ENCODE measurements at regions not wholly inside any gene's neighbourhood (a gene's known extent, or its start where the extent isn't known, plus 50 kb on each side); places are given as distances from the start of the nearest gene placed in this dataset.

DNA sequence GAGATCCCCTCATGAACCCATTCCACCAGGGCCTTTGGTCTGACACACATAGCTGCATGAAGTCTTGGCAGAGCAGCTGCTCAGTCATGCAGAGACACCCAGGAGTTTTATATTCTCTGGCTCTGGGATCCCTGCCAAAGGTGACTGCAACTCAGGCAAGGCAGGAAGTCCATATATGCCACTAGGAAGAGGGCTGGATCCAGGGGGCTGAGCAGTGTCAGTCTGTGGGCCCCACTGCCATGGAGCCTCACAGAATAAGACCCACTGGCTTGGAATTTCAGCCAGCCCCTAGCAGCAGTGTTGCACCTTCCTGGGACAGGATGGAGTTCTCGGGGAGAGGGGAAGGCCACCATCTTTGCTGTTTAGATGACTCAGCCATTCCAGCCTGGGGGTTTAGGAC, 199.7 kb downstream of the TBX15 start:
- ChIA-PET CTCF (no interaction called here), POLR2A (ENCODE audit: unreplicated experiment) (no interaction called here)
- no peaks in the 10 kb centered on the region; the same call in 1 of the 2 replicates for H3K9me3 ChIP-seq (ENCODE audit: control insufficient read depth, insufficient read depth, low read length)
- no peaks in the 10 kb centered on the region for H3K36me3 ChIP-seq (ENCODE audit: control insufficient read depth, insufficient read depth, low read length)
- no peak overlapping the region for H2BK20ac ChIP-seq (ENCODE audit: low read depth, low read length)
- no peaks in the 10 kb centered on the region for H3K4me1 ChIP-seq (ENCODE audit: control insufficient read depth, insufficient read depth, low read length)
- H2AFZ ChIP-seq (replicated peaks; ENCODE audit: low read length, poor library complexity): no peak overlapping the region
- no peak for DNase-seq
- no peak overlapping the region for H3K18ac ChIP-seq (ENCODE audit: low read depth, low read length)
- H3K23ac ChIP-seq (ENCODE audit: low read depth, low read length): no peak overlapping the region
- dilution Hi-C loops (cut with HindIII; ENCODE audit: low sequenced_read_pairs, unreplicated experiment) (no loop called here), intact Hi-C loops (cut with micrococcal nuclease) (no loop called here), in situ Hi-C loops (cut with MboI; ENCODE audit: low sequenced_read_pairs) (no loop called here)
- H3K56ac ChIP-seq (ENCODE audit: extremely low read depth, insufficient read depth, low read length): no peak overlapping the region
- H2BK5ac ChIP-seq (ENCODE audit: low read depth, low read length, poor library complexity, severe bottlenecking): no peak overlapping the region
- no peak for TF ChIP-seq POLR2A (IDR thresholded peaks at IDR 0.05; ENCODE audit: low read depth, low read length)
- no peak for TF ChIP-seq CTCF (conservative IDR thresholded peaks at IDR 0.05; ENCODE audit: low read depth, low read length)
- TF ChIP-seq USF2 (IDR thresholded peaks at IDR 0.05; ENCODE audit: low read depth, low read length): no peak
- TF ChIP-seq CHD1 (IDR thresholded peaks at IDR 0.05; ENCODE audit: low read depth, low read length): no peak
- TF ChIP-seq CEBPB (IDR thresholded peaks at IDR 0.05; ENCODE audit: low read depth, low read length): no peak
- H3K27me3 ChIP-seq (ENCODE audit: control insufficient read depth, insufficient read depth, low read length): no peaks in the 10 kb centered on the region
- H2BK15ac ChIP-seq (ENCODE audit: low read depth, low read length): no peak overlapping the region
- H2AK5ac ChIP-seq (ENCODE audit: low read depth, low read length): no peak overlapping the region
- no CpG with 5 or more reads among the region's 1 CpG for WGBS, 2 experiments (ENCODE audit: extremely low coverage in 2 of 2, insufficient read length in 1 of 2)
- ATAC-seq (ENCODE audit: low read depth): no peak
- no peak overlapping the region for H3K4me3 ChIP-seq (ENCODE audit: insufficient read depth, low read depth, low read length)
- no peak overlapping the region for H3K14ac ChIP-seq (replicated peaks; ENCODE audit: low read depth, low read length)
- H3K4me2 ChIP-seq (ENCODE audit: low read depth, low read length): no peak overlapping the region
- H3K4ac ChIP-seq (ENCODE audit: low read depth, low read length): no peak overlapping the region
- H3K27ac ChIP-seq (ENCODE audit: insufficient read depth, low read length): no peak overlapping the region
- no peak overlapping the region for H2AK9ac ChIP-seq (replicated peaks; ENCODE audit: low read depth, low read length, poor library complexity)
- H4K20me1 ChIP-seq (ENCODE audit: insufficient read depth, low read length): no peaks in the 10 kb centered on the region
- H4K91ac ChIP-seq (ENCODE audit: insufficient read depth, low read depth, low read length): no peak overlapping the region
- no peaks in the 10 kb centered on the region for H3K79me1 ChIP-seq (ENCODE audit: low read depth in 1 of 2, low read length in 2 of 2)
- no peak overlapping the region for H4K8ac ChIP-seq (ENCODE audit: low read depth in 2 of 2, low read length in 2 of 2)
- BruUV-seq (replicated peaks): no TSS peak
- H2BK120ac ChIP-seq (ENCODE audit: low read depth, low read length): no peak overlapping the region
- H4K5ac ChIP-seq (ENCODE audit: low read depth, low read length): no peak overlapping the region
- H3K9me1 ChIP-seq (ENCODE audit: insufficient read depth, low read length): no peaks in the 10 kb centered on the region
- H3K9ac ChIP-seq (ENCODE audit: low read depth, low read length): no peak overlapping the region
